ENCODE measurements at regions not wholly inside any gene's neighbourhood (a gene's known extent, or its start where the extent isn't known, plus 50 kb on each side); places are given as distances from the start of the nearest gene placed in this dataset.
"Not testable (repeated sequence)": the region's sequence is repeated elsewhere in the genome, so short reads cannot be mapped to it uniquely, and the experiment has no call there.

GRCh38 chr5:119953474-119953873, 324.1 kb downstream of the FAM170A start:
- DNase-seq (ENCODE audit: low spot score), result no peak
- in situ Hi-C loops (cut with HindIII; ENCODE audit: low sequenced_read_pairs), result no loop called here

GRCh38 chr5:119954106-119954505, 324.7 kb downstream of the FAM170A start:
- in situ Hi-C loops (cut with HindIII; ENCODE audit: low sequenced_read_pairs), result no loop called here
- DNase-seq (ENCODE audit: low spot score), result no peak

- DNase-seq (ENCODE audit: low spot score), result no peak
- in situ Hi-C loops (cut with HindIII; ENCODE audit: low sequenced_read_pairs), result no loop called here
Measured at GRCh38 chr5:119961993-119962392, 332.6 kb downstream of the FAM170A start.

- in situ Hi-C loops (cut with HindIII; ENCODE audit: low sequenced_read_pairs), result no loop called here
- no peak for DNase-seq (ENCODE audit: low spot score)
Measured at GRCh38 chr5:119966028-119966427, 336.7 kb downstream of the FAM170A start.

- in situ Hi-C loops (cut with HindIII; ENCODE audit: low sequenced_read_pairs), result no loop called here
- DNase-seq (ENCODE audit: low spot score), result no peak
Measured at GRCh38 chr5:119968690-119969089, 339.3 kb downstream of the FAM170A start.

- DNase-seq (ENCODE audit: low spot score); in situ Hi-C loops (cut with HindIII; ENCODE audit: low sequenced_read_pairs): not testable (repeated sequence)
Measured at GRCh38 chr5:119987077-119987476, 357.7 kb downstream of the FAM170A start.

- no peak for DNase-seq (ENCODE audit: low spot score)
- in situ Hi-C loops (cut with HindIII; ENCODE audit: low sequenced_read_pairs), result no loop called here
Measured at GRCh38 chr5:119991625-119992024, 362.3 kb downstream of the FAM170A start.

GRCh38 chr5:119996128-119996527, 366.8 kb downstream of the FAM170A start:
- no peak for DNase-seq (ENCODE audit: low spot score)
- in situ Hi-C loops (cut with HindIII; ENCODE audit: low sequenced_read_pairs), result no loop called here

GRCh38 chr5:120007598-120007997, 378.2 kb downstream of the FAM170A start:
- in situ Hi-C loops (cut with HindIII; ENCODE audit: low sequenced_read_pairs), result no loop called here
- no peak for DNase-seq (ENCODE audit: low spot score)

GRCh38 chr5:120012431-120012830, 383.1 kb downstream of the FAM170A start:
- in situ Hi-C loops (cut with HindIII; ENCODE audit: low sequenced_read_pairs), result no loop called here
- DNase-seq (ENCODE audit: low spot score), result no peak

- DNase-seq (ENCODE audit: low spot score), result no peak
- in situ Hi-C loops (cut with HindIII; ENCODE audit: low sequenced_read_pairs), result no loop called here
Measured at GRCh38 chr5:120014535-120014934, 385.2 kb downstream of the FAM170A start.

- no peak for DNase-seq (ENCODE audit: low spot score)
- in situ Hi-C loops (cut with HindIII; ENCODE audit: low sequenced_read_pairs), result no loop called here
Measured at GRCh38 chr5:120016717-120017382, 387.5 kb downstream of the FAM170A start.

GRCh38 chr5:120017513-120017912, 388.2 kb downstream of the FAM170A start:
- in situ Hi-C loops (cut with HindIII; ENCODE audit: low sequenced_read_pairs), result no loop called here
- no peak for DNase-seq (ENCODE audit: low spot score)

GRCh38 chr5:120035181-120035580, 405.8 kb downstream of the FAM170A start:
- DNase-seq (ENCODE audit: low spot score), result no peak
- in situ Hi-C loops (cut with HindIII; ENCODE audit: low sequenced_read_pairs), result no loop called here

GRCh38 chr5:120035815-120036577, 406.6 kb downstream of the FAM170A start:
- DNase-seq (ENCODE audit: low spot score), result no peak

GRCh38 chr5:120037451-120037850, 408.1 kb downstream of the FAM170A start:
- in situ Hi-C loops (cut with HindIII; ENCODE audit: low sequenced_read_pairs), result no loop called here
- no peak for DNase-seq (ENCODE audit: low spot score)

More at GRCh38 chr5:120035815-120036577, 406.6 kb downstream of the FAM170A start:
- in situ Hi-C loops (cut with HindIII; ENCODE audit: low sequenced_read_pairs), result no loop called here

GRCh38 chr5:120039111-120039510, 409.8 kb downstream of the FAM170A start:
- in situ Hi-C loops (cut with HindIII; ENCODE audit: low sequenced_read_pairs), result no loop called here
- DNase-seq (ENCODE audit: low spot score), result no peak

- DNase-seq (ENCODE audit: low spot score), result no peak
- in situ Hi-C loops (cut with HindIII; ENCODE audit: low sequenced_read_pairs), result no loop called here
Measured at GRCh38 chr5:120043431-120043830, 414.1 kb downstream of the FAM170A start.

GRCh38 chr5:120052916-120053828, 410.9 kb upstream of the PRR16 start:
- in situ Hi-C loops (cut with HindIII; ENCODE audit: low sequenced_read_pairs), result no loop called here
- DNase-seq (ENCODE audit: low spot score), result no peak

GRCh38 chr5:120053841-120054240, 410.3 kb upstream of the PRR16 start:
- in situ Hi-C loops (cut with HindIII; ENCODE audit: low sequenced_read_pairs), result no loop called here
- no peak for DNase-seq (ENCODE audit: low spot score)
